Uterus (tissue), 3 donors: ENCODE measurements at regions not wholly inside any gene's neighbourhood (a gene's known extent, or its start where the extent isn't known, plus 50 kb on each side); places are given as distances from the start of the nearest gene placed in this dataset.

Source experiments
- DNase-seq, 2 donors: peaks; one replicate each; pipeline ENCODE4 v3.0.0-alpha.2; 2019 to 2020
- H3K27ac ChIP-seq, 2 donors: fragments of 200-600 bp; sonication (generic); 1 replicate in 1 of 2; 2 replicates in 1 of 2; pipeline ENCODE4 v1.5.1; 2016 to 2018
- H3K27me3 ChIP-seq, 2 donors: fragments of 200-600 bp; sonication (generic); one replicate each; pipeline ENCODE4 v1.5.1; 2018 to 2019; ENCODE audit warnings: control low read depth in 1 of 2
- H3K36me3 ChIP-seq, 2 donors: fragments of 200-600 bp; sonication (generic); one replicate each; pipeline ENCODE4 v1.5.1; 2019; ENCODE audit warnings: control low read depth in 1 of 2
- H3K4me1 ChIP-seq, 2 donors: fragments of 200-600 bp; sonication (generic); one replicate each; pipeline ENCODE4 v1.5.1; 2018 to 2019; ENCODE audit warnings: control low read depth in 1 of 2
- H3K4me3 ChIP-seq, 2 donors: fragments of 200-600 bp; sonication (generic); 1 replicate in 1 of 2; 2 replicates in 1 of 2; pipeline ENCODE4 v1.5.1; 2018 to 2019; ENCODE audit warnings: mild to moderate bottlenecking in 1 of 2
- H3K9me3 ChIP-seq, 2 donors: fragments of 200-600 bp; sonication (generic); one replicate each; pipeline ENCODE4 v1.5.1; 2019; ENCODE audit warnings: control low read depth in 1 of 2
- CTCF ChIP-seq, 4 experiments: fragments of 200-600 bp in 2 of 4; fragments of 450-650 bp in 2 of 4; sonication (generic) in 2 of 4; IDR thresholded peaks; one replicate each; pipeline ENCODE4 v1.5.1; 2016 to 2019; ENCODE audit warnings: antibody characterized with exemption in 4 of 4, mild to moderate bottlenecking in 2 of 4, moderate library complexity in 1 of 4
- POLR2A ChIP-seq, 2 donors: fragments of 450-650 bp; IDR thresholded peaks; one replicate each; pipeline ENCODE4 v1.6.1; 2016; ENCODE audit warnings: antibody characterized with exemption in 2 of 2, mild to moderate bottlenecking in 1 of 2, moderate library complexity in 1 of 2
- intact Hi-C: fragments of 100-400 bp; cut with DNase I; formaldehyde crosslinking; loops from one replicate; pipeline ENCODE4 v1.15.1; 2023; ENCODE audit warnings: low total_unique reads
- donor health status: DM: yes; HTN: yes; CAD: no.

GRCh38 chrX:138128027-138128671 lies 562.2 kb downstream of the ZIC3 start:
- H3K27me3 ChIP-seq: no peaks in the 10 kb centered on the region
- DNase-seq: no peak
- TF ChIP-seq POLR2A (IDR thresholded peaks at IDR 0.05) (no peak), CTCF (IDR thresholded peaks at IDR 0.05) (peak; percentile 22 to 45 (median 32))
- H3K4me1 ChIP-seq: no peaks in the 10 kb centered on the region
- intact Hi-C loops: no loop called here
- H3K27ac ChIP-seq: no peak overlapping the region
- no peaks in the 10 kb centered on the region for H3K9me3 ChIP-seq
- no peak overlapping the region for H3K4me3 ChIP-seq
- no peaks in the 10 kb centered on the region for H3K36me3 ChIP-seq

DNA sequence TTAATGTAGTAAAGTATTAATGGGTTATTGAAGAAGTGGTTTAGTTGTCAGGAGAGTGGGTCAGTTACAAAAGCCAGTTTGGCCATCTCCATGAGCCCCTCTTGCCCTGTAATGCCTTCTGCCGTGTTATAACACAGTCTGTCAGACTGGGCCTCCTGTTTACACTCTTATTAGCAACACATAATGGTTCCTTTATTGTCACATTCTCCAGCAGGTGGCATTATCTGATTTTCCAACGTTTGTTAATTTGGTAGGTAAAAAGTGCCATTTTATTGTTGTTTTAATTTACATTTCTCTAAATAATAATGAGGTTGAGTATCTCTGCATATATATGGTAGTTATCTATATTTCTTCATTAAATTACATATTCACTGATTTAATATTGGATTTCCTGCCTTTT lies 560.8 kb downstream of the FGF13 start:
- Histone ChIP-seq H3K27me3 (no peaks in the 10 kb centered on the region), H3K4me1 (no peaks in the 10 kb centered on the region), H3K4me3 (no peak overlapping the region), H3K36me3 (no peaks in the 10 kb centered on the region), H3K9me3 (no peaks in the 10 kb centered on the region), H3K27ac (no peak overlapping the region)
- intact Hi-C loops: no loop called here
- TF ChIP-seq CTCF (IDR thresholded peaks at IDR 0.05) (no peak), POLR2A (IDR thresholded peaks at IDR 0.05) (no peak)
- DNase-seq: no peak

GRCh38 chrX:138157850-138158249 lies 553.7 kb downstream of the FGF13 start:
- TF ChIP-seq CTCF (IDR thresholded peaks at IDR 0.05) (no peak), POLR2A (IDR thresholded peaks at IDR 0.05) (no peak)
- Histone ChIP-seq H3K9me3 (no peaks in the 10 kb centered on the region), H3K27ac (no peak overlapping the region), H3K4me3 (no peak overlapping the region), H3K36me3 (no peaks in the 10 kb centered on the region), H3K27me3 (no peaks in the 10 kb centered on the region), H3K4me1 (no peaks in the 10 kb centered on the region)
- intact Hi-C loops: no loop called here
- no peak for DNase-seq

GRCh38 chrX:138191998-138192397 lies 519.5 kb downstream of the FGF13 start:
- Histone ChIP-seq H3K27me3 (peaks cover 0 to 4% of the 10 kb centered on the region in 2 donors), H3K4me3 (no peak overlapping the region), H3K27ac (no peak overlapping the region), H3K9me3 (no peaks in the 10 kb centered on the region), H3K4me1 (no peaks in the 10 kb centered on the region), H3K36me3 (no peaks in the 10 kb centered on the region)
- peak in 1 of 4 experiments; percentile 15 for TF ChIP-seq CTCF (IDR thresholded peaks at IDR 0.05)
- no peak for TF ChIP-seq POLR2A (IDR thresholded peaks at IDR 0.05)
- intact Hi-C loops: no loop called here
- no peak for DNase-seq

GRCh38 chrX:138229718-138230117 lies 481.8 kb downstream of the FGF13 start:
- H3K4me3 ChIP-seq: no peak overlapping the region
- DNase-seq: no peak
- TF ChIP-seq CTCF (IDR thresholded peaks at IDR 0.05) (no peak), POLR2A (IDR thresholded peaks at IDR 0.05) (no peak)
- no peaks in the 10 kb centered on the region for H3K9me3 ChIP-seq
- no peak overlapping the region for H3K27ac ChIP-seq
- no peaks in the 10 kb centered on the region for H3K4me1 ChIP-seq
- intact Hi-C loops: no loop called here
- H3K36me3 ChIP-seq: no peaks in the 10 kb centered on the region
- no peaks in the 10 kb centered on the region for H3K27me3 ChIP-seq
